Lower leg skin (tissue), 4 donors: ENCODE measurements at regions not wholly inside any gene's neighbourhood (a gene's known extent, or its start where the extent isn't known, plus 50 kb on each side); places are given as distances from the start of the nearest gene placed in this dataset.
A peak's percentile ranks its signal among the peaks of the same experiment; 100 is the strongest.

Source experiments
- DNase-seq, 2 donors: peaks; one replicate each; pipeline ENCODE4 v3.0.0-alpha.2; 2019; ENCODE audit warnings: low spot score in 2 of 2
- H3K4me3 ChIP-seq: fragments of 200-600 bp; sonication (generic); 2 replicates; pipeline ENCODE4 v1.5.1; 2017; ENCODE audit warnings: mild to moderate bottlenecking, low read depth; ENCODE audit not compliant: poor library complexity, severe bottlenecking
- CTCF ChIP-seq, 3 donors: fragments of 450-650 bp; IDR thresholded peaks; one replicate each; pipeline ENCODE4 v1.5.1; 2016; ENCODE audit warnings: antibody characterized with exemption in 3 of 3, mild to moderate bottlenecking in 3 of 3, moderate library complexity in 2 of 3
- POLR2A ChIP-seq, 2 donors: fragments of 450-650 bp; IDR thresholded peaks; one replicate each; pipeline ENCODE4 v1.6.1; 2016 to 2017; ENCODE audit warnings: antibody characterized with exemption in 2 of 2, mild to moderate bottlenecking in 1 of 2, moderate library complexity in 1 of 2
- WGBS, 2 donors: methylation state at CpG; one replicate each; pipeline ENCODE4 v1.1.5; 2018; 5-methylcytosine and 5-hydroxymethylcytosine counted together
- intact Hi-C: fragments of 100-400 bp; cut with DNase I; formaldehyde crosslinking; loops from one replicate; pipeline ENCODE4 v1.15.0; 2023; ENCODE audit warnings: low total_unique reads

- TF ChIP-seq CTCF (IDR thresholded peaks at IDR 0.05) (no peak), POLR2A (IDR thresholded peaks at IDR 0.05) (no peak)
Measured at GRCh38 chr2:16051841-16052564, 111.7 kb downstream of the MYCN start.

DNA sequence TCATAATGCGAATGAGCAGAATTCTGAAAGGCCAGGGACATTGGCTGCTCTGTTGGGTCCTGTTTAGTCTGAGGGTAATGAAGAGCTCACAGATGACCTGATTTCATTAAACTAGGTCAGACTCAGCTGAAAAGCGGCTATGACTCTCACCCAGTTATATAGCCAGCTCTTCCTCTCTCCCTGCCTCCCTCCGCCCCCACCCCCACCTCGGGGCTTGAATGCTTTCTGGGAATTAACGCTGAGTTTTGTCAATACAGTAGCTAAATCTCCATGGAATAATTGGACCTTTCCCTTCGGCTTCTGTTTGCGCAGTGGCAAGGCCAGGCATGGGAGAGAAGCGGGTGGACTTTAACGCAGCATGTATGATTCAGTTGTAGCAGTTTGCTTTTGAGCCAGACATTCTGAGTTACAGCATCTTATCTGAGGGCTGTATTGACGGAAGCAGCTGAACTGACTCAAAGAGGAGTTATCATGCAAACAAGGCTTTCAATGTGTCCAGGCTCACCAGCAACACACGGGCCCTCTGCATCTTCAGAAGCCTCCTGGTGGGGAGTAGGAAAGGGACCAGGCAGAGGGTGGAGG is 110.6 kb downstream of the MYCN start:
- intact Hi-C loops = no loop called here
- no peak for TF ChIP-seq POLR2A (IDR thresholded peaks at IDR 0.05)
- H3K4me3 ChIP-seq = no peak overlapping the region
- 76 to 77% methylated on average over 11 of the region's 11 CpGs for WGBS, 2 donors
- peak in 1 of 2 donors; percentile 48 for DNase-seq

More at GRCh38 chr2:16051841-16052564, 111.7 kb downstream of the MYCN start:
- 91 to 96% methylated on average over 6 of the region's 6 CpGs for WGBS, 2 donors
- DNase-seq = peak in 1 of 2 donors; percentile 42
- H3K4me3 ChIP-seq = no peak overlapping the region
- intact Hi-C loops = no loop called here

DNA sequence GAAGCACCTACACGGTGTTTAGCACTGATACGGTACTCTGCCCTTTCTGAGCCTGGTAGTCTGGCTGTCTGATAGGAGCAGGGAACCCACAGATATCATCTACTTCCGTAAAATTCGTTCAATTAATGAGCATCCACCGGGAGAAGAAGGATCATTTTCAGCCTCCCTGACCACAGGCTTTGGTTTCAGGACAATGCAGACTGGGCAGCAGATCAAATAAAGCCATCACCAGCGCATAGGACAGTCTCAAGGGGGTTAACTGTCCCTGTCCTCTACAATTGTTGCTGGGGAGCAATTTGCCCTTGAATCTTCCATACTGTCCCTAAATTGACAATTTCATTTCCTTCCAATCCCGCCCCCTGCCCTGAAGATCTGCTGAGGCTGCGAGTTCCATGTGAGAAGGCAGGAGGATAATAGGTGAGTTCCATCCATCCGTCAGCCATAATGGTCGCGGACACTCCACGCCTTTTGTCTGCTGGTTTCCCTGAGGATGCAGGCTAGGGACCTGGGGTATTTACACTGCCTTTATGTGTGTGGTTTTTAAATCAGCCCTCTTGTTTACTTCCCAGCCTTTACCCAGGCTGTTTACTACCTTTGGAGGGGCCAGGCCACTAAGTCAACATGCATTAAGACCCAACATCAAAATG is 110.0 kb downstream of the MYCN start:
- intact Hi-C loops = no loop called here
- 90% methylated on average over 12 of the region's 12 CpGs for WGBS, 2 donors
- TF ChIP-seq CTCF (IDR thresholded peaks at IDR 0.05) = no peak
- TF ChIP-seq POLR2A (IDR thresholded peaks at IDR 0.05) = no peak
- no peak overlapping the region for H3K4me3 ChIP-seq
- no peak for DNase-seq

GRCh38 chr2:16049406-16049805 is 109.1 kb downstream of the MYCN start:
- TF ChIP-seq CTCF (IDR thresholded peaks at IDR 0.05) (no peak), POLR2A (IDR thresholded peaks at IDR 0.05) (no peak)
- peak in 1 of 2 donors; percentile 4 for DNase-seq
- WGBS, 2 donors = 84 to 89% methylated on average over 7 of the region's 7 CpGs
- no peak overlapping the region for H3K4me3 ChIP-seq
- intact Hi-C loops = no loop called here

DNA sequence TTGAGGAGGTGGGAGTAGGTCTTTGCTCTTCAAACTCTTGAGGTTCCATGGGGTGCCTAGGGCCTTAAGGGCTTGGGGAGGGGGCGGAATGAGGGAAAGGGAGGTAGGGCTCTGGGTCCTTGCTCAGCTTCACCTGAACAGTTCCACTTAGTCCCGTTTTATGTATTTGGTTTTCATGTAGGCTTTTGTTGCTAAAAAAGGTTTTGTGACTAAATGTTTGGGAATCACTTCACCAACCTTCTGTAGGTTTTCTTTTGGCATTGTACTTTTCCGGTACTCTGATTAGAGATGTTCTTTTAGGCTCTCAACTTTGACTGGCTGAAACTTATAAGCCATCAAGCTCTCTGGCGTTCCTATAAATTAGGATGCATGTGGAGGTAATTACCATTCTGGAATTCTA is 108.1 kb downstream of the MYCN start:
- H3K4me3 ChIP-seq = no peak overlapping the region
- DNase-seq = no peak
- intact Hi-C loops = no loop called here
- TF ChIP-seq CTCF (IDR thresholded peaks at IDR 0.05) = no peak
- TF ChIP-seq POLR2A (IDR thresholded peaks at IDR 0.05) = no peak
- 80 to 81% methylated on average over 4 of the region's 4 CpGs for WGBS, 2 donors

DNA sequence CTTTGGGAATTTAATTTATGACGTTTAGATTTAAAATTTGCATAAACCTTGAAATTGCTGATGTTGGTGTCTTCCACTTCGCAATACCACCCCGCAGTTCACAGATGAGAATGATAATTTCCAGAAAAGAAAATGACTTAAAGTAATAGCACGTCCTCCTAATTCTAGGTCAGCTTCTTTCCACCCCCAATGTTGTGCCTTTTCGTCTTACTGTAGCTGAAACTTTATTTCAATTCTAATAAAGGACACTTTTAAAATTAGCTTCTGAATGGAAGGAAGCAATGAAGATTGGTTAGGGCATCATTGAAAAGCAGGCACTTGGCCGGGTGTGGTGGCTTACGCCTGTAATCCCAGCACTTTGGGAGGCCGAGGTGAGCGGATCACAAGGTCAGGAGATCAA is 107.4 kb downstream of the MYCN start:
- TF ChIP-seq CTCF (IDR thresholded peaks at IDR 0.05) = no peak
- TF ChIP-seq POLR2A (IDR thresholded peaks at IDR 0.05) = no peak
- DNase-seq = no peak
- WGBS, 2 donors = 87 to 92% methylated on average over 9 of the region's 9 CpGs
- intact Hi-C loops = no loop called here
- H3K4me3 ChIP-seq = no peak overlapping the region
